Vagina (tissue), 2 donors: ENCODE measurements at regions not wholly inside any gene's neighbourhood (a gene's known extent, or its start where the extent isn't known, plus 50 kb on each side); places are given as distances from the start of the nearest gene placed in this dataset.

Experiments
- DNase-seq, 2 donors: peaks; one replicate each; pipeline ENCODE4 v3.0.0-alpha.2; 2017; ENCODE audit errors: extremely low spot score in 2 of 2
- H3K27ac ChIP-seq: fragments of 200-600 bp; sonication (generic); one replicate; pipeline ENCODE4 v1.5.1; 2019
- H3K27me3 ChIP-seq: fragments of 200-600 bp; sonication (generic); one replicate; pipeline ENCODE4 v1.5.1; 2019
- H3K36me3 ChIP-seq, 2 donors: fragments of 200-600 bp; sonication (generic); one replicate each; pipeline ENCODE4 v1.5.1; 2017 to 2019
- H3K4me1 ChIP-seq: fragments of 200-600 bp; sonication (generic); one replicate; pipeline ENCODE4 v1.5.1; 2019
- H3K4me3 ChIP-seq, 2 donors: fragments of 200-600 bp; sonication (generic); 1 replicate in 1 of 2; 2 replicates in 1 of 2; pipeline ENCODE4 v1.5.1; 2016 to 2019
- H3K9me3 ChIP-seq: fragments of 200-600 bp; sonication (generic); one replicate; pipeline ENCODE4 v1.5.1; 2019
- POLR2A ChIP-seq, 2 donors: fragments of 450-650 bp; IDR thresholded peaks; one replicate each; pipeline ENCODE4 v1.6.1; 2017; ENCODE audit warnings: antibody characterized with exemption in 2 of 2, mild to moderate bottlenecking in 2 of 2, moderate library complexity in 2 of 2
- POLR2AphosphoS5 ChIP-seq, 2 donors: sonication (generic); formaldehyde crosslinking; IDR thresholded peaks; one replicate each; pipeline ENCODE4 v1.9.0; 2017; ENCODE audit warnings: antibody characterized with exemption in 2 of 2, mild to moderate bottlenecking in 2 of 2, low read depth in 1 of 2; ENCODE audit not compliant: insufficient read depth in 1 of 2
- intact Hi-C: fragments of 100-400 bp; cut with DNase I; formaldehyde crosslinking; loops from one replicate; pipeline ENCODE4 v1.15.1; 2023
- TF ChIP-seq, protein P1 (sequence below), 3 experiments: fragments of 450-650 bp in 2 of 3; fragments of 200-600 bp in 1 of 3; sonication (generic) in 1 of 3; IDR thresholded peaks; one replicate each; pipeline ENCODE4 v1.5.1; 2017 to 2019; ENCODE audit warnings: antibody characterized with exemption in 3 of 3, mild to moderate bottlenecking in 2 of 3, moderate library complexity in 2 of 3

DNA sequence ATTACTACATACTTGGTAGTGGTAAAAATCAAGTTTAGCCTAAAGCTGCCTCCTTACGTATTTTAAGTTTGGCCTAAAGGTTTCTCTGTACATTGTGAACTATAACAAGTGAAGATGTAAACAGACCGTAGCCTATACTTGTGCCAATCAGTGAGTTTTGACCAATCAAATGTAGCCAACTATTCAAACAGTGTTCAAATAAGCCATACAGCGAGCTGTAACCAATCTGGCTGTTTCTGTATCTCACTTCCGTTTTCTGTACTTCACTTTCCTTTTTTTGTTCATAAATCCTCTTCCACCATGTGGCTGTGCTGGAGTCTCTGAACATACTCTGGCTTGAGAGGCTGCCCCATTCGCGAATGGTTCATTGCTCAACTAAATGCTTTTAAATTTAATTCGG, 2504.6 kb downstream of the PCDH9 start:
- Histone ChIP-seq H3K4me1 (no peaks in the 10 kb centered on the region), H3K36me3 (no peaks in the 10 kb centered on the region), H3K4me3 (no peak overlapping the region), H3K27ac (no peak overlapping the region), H3K27me3 (no peaks in the 10 kb centered on the region), H3K9me3 (no peaks in the 10 kb centered on the region)
- DNase-seq, result no peak
- no peak for TF ChIP-seq POLR2A (IDR thresholded peaks at IDR 0.05)
- no peak for TF ChIP-seq POLR2AphosphoS5 (IDR thresholded peaks at IDR 0.05; ENCODE audit: insufficient read depth in 1 of 2, low read depth in 1 of 2)
- TF ChIP-seq, protein P1, sequence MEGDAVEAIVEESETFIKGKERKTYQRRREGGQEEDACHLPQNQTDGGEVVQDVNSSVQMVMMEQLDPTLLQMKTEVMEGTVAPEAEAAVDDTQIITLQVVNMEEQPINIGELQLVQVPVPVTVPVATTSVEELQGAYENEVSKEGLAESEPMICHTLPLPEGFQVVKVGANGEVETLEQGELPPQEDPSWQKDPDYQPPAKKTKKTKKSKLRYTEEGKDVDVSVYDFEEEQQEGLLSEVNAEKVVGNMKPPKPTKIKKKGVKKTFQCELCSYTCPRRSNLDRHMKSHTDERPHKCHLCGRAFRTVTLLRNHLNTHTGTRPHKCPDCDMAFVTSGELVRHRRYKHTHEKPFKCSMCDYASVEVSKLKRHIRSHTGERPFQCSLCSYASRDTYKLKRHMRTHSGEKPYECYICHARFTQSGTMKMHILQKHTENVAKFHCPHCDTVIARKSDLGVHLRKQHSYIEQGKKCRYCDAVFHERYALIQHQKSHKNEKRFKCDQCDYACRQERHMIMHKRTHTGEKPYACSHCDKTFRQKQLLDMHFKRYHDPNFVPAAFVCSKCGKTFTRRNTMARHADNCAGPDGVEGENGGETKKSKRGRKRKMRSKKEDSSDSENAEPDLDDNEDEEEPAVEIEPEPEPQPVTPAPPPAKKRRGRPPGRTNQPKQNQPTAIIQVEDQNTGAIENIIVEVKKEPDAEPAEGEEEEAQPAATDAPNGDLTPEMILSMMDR (IDR thresholded peaks at IDR 0.05), result no peak
- intact Hi-C loops, result no loop called here

DNA sequence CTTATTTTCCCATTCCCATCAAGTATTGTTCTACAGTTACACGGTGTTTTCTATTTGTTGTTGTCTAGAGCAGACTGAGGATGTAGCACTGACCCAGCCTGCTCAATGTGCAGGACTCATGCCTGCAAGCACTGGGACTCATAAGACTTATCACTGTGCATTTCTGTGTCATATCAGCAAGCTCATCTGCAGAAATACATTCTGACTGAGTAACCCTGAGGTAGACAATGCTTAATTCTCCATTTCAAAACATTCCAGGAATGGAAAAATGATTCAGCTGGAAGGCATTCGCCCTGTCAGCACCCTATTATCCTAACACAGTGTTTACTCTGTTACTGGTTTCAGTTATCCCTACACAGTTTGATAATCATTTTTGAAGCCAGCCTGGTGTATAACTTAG, 2506.4 kb downstream of the PCDH9 start:
- no peaks in the 10 kb centered on the region for H3K36me3 ChIP-seq
- TF ChIP-seq, protein P1 (IDR thresholded peaks at IDR 0.05), result no peak
- TF ChIP-seq POLR2A (IDR thresholded peaks at IDR 0.05) (no peak), POLR2AphosphoS5 (IDR thresholded peaks at IDR 0.05; ENCODE audit: insufficient read depth in 1 of 2, low read depth in 1 of 2) (no peak)
- no peaks in the 10 kb centered on the region for H3K27me3 ChIP-seq
- no peaks in the 10 kb centered on the region for H3K4me1 ChIP-seq
- intact Hi-C loops, result no loop called here
- H3K27ac ChIP-seq, result no peak overlapping the region
- no peak for DNase-seq
- no peaks in the 10 kb centered on the region for H3K9me3 ChIP-seq
- no peak overlapping the region for H3K4me3 ChIP-seq

DNA sequence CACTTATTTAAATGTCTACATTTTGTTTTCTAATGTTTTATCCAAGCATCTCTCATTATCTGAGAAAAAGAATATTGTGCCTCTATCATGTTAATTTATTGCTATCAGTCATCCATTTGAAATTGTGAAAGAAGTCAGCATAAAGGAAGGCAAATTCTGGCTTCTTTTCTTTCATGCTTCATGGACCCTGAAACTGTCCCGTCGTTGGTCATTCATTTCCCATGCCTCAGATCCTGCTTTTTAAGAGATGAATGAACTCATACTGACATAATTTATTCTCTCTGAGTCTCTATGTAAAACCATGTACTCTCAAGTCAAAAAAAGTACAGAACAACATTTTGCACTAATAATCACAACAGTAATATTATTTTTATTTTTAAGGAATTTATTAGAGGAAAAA, 2512.0 kb downstream of the PCDH9 start:
- no peak for DNase-seq
- Histone ChIP-seq H3K27me3 (no peaks in the 10 kb centered on the region), H3K9me3 (no peaks in the 10 kb centered on the region), H3K4me1 (no peaks in the 10 kb centered on the region), H3K27ac (no peak overlapping the region), H3K36me3 (no peaks in the 10 kb centered on the region), H3K4me3 (no peak overlapping the region)
- TF ChIP-seq, protein P1 (IDR thresholded peaks at IDR 0.05), result no peak
- TF ChIP-seq POLR2A (IDR thresholded peaks at IDR 0.05) (no peak), POLR2AphosphoS5 (IDR thresholded peaks at IDR 0.05; ENCODE audit: insufficient read depth in 1 of 2, low read depth in 1 of 2) (no peak)
- intact Hi-C loops, result no loop called here

DNA sequence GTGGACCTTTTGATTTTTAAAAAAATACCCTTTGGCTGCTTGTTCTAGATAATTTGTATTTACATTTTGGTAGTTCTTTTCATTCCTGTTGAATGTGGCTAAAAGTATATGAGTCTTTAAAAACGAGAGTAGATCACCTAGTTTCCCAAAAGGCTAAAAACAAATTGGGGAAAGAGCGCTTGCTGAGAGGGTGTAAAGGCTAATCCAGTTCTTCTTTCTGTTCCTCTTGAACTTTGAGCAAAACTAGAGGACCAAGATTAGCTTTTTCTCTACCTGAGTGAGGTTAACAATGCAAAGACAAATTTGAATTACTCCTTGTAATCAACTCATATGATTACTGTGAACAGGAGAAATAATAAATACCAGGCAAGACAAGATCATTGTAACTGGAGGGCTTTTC, 2513.2 kb downstream of the PCDH9 start:
- intact Hi-C loops, result no loop called here
- Histone ChIP-seq H3K4me1 (no peaks in the 10 kb centered on the region), H3K9me3 (no peaks in the 10 kb centered on the region), H3K27ac (no peak overlapping the region), H3K36me3 (no peaks in the 10 kb centered on the region), H3K4me3 (no peak overlapping the region), H3K27me3 (no peaks in the 10 kb centered on the region)
- DNase-seq, result no peak
- TF ChIP-seq POLR2A (IDR thresholded peaks at IDR 0.05) (no peak), POLR2AphosphoS5 (IDR thresholded peaks at IDR 0.05; ENCODE audit: insufficient read depth in 1 of 2, low read depth in 1 of 2) (no peak)
- TF ChIP-seq, protein P1 (IDR thresholded peaks at IDR 0.05), result no peak

DNA sequence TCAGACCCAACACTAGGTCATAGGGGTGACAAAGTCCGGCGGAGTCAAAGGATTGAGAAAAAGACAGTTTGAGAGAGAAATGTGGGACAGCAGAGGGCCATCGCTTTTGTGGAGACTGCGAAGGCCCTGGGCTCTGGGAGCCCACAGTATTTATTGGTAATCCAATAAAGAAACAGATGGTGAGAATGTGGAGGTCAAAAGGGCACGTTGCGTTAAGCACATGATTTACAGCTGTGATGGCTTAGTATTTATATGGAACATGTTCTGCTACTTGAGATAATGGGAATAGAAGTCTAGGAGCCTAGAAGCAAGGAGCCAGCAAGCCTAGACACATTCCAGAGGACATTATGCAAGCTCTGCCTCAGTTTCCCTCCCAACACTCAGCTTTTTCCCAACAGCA, 2521.1 kb downstream of the PCDH9 start:
- Histone ChIP-seq H3K27me3 (no peaks in the 10 kb centered on the region), H3K4me1 (no peaks in the 10 kb centered on the region), H3K27ac (no peak overlapping the region), H3K4me3 (no peak overlapping the region), H3K36me3 (no peaks in the 10 kb centered on the region), H3K9me3 (no peaks in the 10 kb centered on the region)
- no peak for DNase-seq
- TF ChIP-seq POLR2AphosphoS5 (IDR thresholded peaks at IDR 0.05; ENCODE audit: insufficient read depth in 1 of 2, low read depth in 1 of 2) (no peak), POLR2A (IDR thresholded peaks at IDR 0.05) (no peak)
- TF ChIP-seq, protein P1 (IDR thresholded peaks at IDR 0.05), result no peak
- intact Hi-C loops, result no loop called here
